Activated CD4-positive, alpha-beta memory T cell treated with anti-CD3 and anti-CD28 coated beads for 36 hours (primary cell): ENCODE measurements at regions not wholly inside any gene's neighbourhood (a gene's known extent, or its start where the extent isn't known, plus 50 kb on each side); places are given as distances from the start of the nearest gene placed in this dataset.

ENCODE experiments used
- CTCF ChIA-PET: fragments of 350-600 bp; sonication (Branson Sonifier 250); formaldehyde crosslinking; loops from one replicate; lab custom pipeline; 2021; ENCODE audit warnings: antibody characterized with exemption, inconsistent platforms; lab: Charles Lee
- POLR2A ChIA-PET: fragments of 350-600 bp; sonication (Branson Sonifier 250); formaldehyde crosslinking; loops from one replicate; lab custom pipeline; 2021; ENCODE audit warnings: antibody characterized with exemption; lab: Charles Lee
- DNase-seq: peaks from one replicate; pipeline ENCODE4 v3.0.0-alpha.2; 2020
- H3K27ac Mint-ChIP-seq: one replicate; pipeline ENCODE4 v1.8.0; 2021; ENCODE audit warnings: mixed read lengths
- H3K27me3 Mint-ChIP-seq: one replicate; pipeline ENCODE4 v1.8.0; 2021; ENCODE audit warnings: mixed read lengths
- H3K36me3 Mint-ChIP-seq: one replicate; pipeline ENCODE4 v1.8.0; 2021; ENCODE audit warnings: mixed read lengths
- H3K4me1 Mint-ChIP-seq: one replicate; pipeline ENCODE4 v1.8.0; 2021; ENCODE audit warnings: low read depth, mixed read lengths
- H3K4me3 Mint-ChIP-seq: one replicate; pipeline ENCODE4 v1.8.0; 2021; ENCODE audit warnings: mild to moderate bottlenecking, mixed read lengths
- H3K9me3 Mint-ChIP-seq: one replicate; pipeline ENCODE4 v1.8.0; 2021; ENCODE audit warnings: mixed read lengths
- intact Hi-C: fragments of 100-400 bp; cut with micrococcal nuclease; formaldehyde crosslinking; loops from one replicate; pipeline ENCODE4 v1.15.1; 2023

- no peaks in the 10 kb centered on the region for H3K4me1 Mint-ChIP-seq
- ChIA-PET POLR2A (no interaction called here), CTCF (no interaction called here)
- H3K27ac Mint-ChIP-seq, result no peak overlapping the region
- no peaks in the 10 kb centered on the region for H3K27me3 Mint-ChIP-seq
- intact Hi-C loops, result no loop called here
- H3K36me3 Mint-ChIP-seq, result no peaks in the 10 kb centered on the region
- peaks cover 7% of the 10 kb centered on the region for H3K9me3 Mint-ChIP-seq
- no peak for DNase-seq
- H3K4me3 Mint-ChIP-seq, result no peak overlapping the region
These were observed 328.9 kb upstream of the SLC10A2 start for GRCh38 chr13:103395139-103395538.

- no peak for DNase-seq
- Mint-ChIP-seq H3K4me1 (no peaks in the 10 kb centered on the region), H3K27me3 (no peaks in the 10 kb centered on the region), H3K9me3 (peaks cover 8% of the 10 kb centered on the region), H3K27ac (no peak overlapping the region), H3K4me3 (no peak overlapping the region), H3K36me3 (no peaks in the 10 kb centered on the region)
- intact Hi-C loops, result no loop called here
- POLR2A ChIA-PET, result no interaction called here
- CTCF ChIA-PET, result no interaction called here
These were observed 328.4 kb upstream of the SLC10A2 start for GRCh38 chr13:103394618-103395017.

GRCh38 chr13:103391936-103392335 lies 325.7 kb upstream of the SLC10A2 start:
- H3K27me3 Mint-ChIP-seq, result no peaks in the 10 kb centered on the region
- intact Hi-C loops, result no loop called here
- H3K36me3 Mint-ChIP-seq, result no peaks in the 10 kb centered on the region
- ChIA-PET POLR2A (no interaction called here), CTCF (no interaction called here)
- H3K4me3 Mint-ChIP-seq, result no peak overlapping the region
- H3K9me3 Mint-ChIP-seq, result peaks cover 3% of the 10 kb centered on the region
- DNase-seq, result no peak
- no peak overlapping the region for H3K27ac Mint-ChIP-seq
- H3K4me1 Mint-ChIP-seq, result no peaks in the 10 kb centered on the region

- ChIA-PET CTCF (no interaction called here), POLR2A (no interaction called here)
- no peak for DNase-seq
- no peaks in the 10 kb centered on the region for H3K4me1 Mint-ChIP-seq
- no peak overlapping the region for H3K4me3 Mint-ChIP-seq
- intact Hi-C loops, result no loop called here
- no peak overlapping the region for H3K27ac Mint-ChIP-seq
- no peaks in the 10 kb centered on the region for H3K36me3 Mint-ChIP-seq
- no peaks in the 10 kb centered on the region for H3K27me3 Mint-ChIP-seq
- H3K9me3 Mint-ChIP-seq, result peaks cover 5% of the 10 kb centered on the region
These were observed 322.6 kb upstream of the SLC10A2 start for GRCh38 chr13:103388839-103389238.

- no peak for DNase-seq
- ChIA-PET CTCF (no interaction called here), POLR2A (no interaction called here)
- no peak overlapping the region for H3K27ac Mint-ChIP-seq
- no peaks in the 10 kb centered on the region for H3K4me1 Mint-ChIP-seq
- H3K36me3 Mint-ChIP-seq, result no peaks in the 10 kb centered on the region
- H3K27me3 Mint-ChIP-seq, result no peaks in the 10 kb centered on the region
- intact Hi-C loops, result no loop called here
- peaks cover 23% of the 10 kb centered on the region for H3K9me3 Mint-ChIP-seq
- H3K4me3 Mint-ChIP-seq, result no peak overlapping the region
These were observed 320.1 kb upstream of the SLC10A2 start for GRCh38 chr13:103386341-103386740.

GRCh38 chr13:103373916-103374315 lies 307.7 kb upstream of the SLC10A2 start:
- Mint-ChIP-seq H3K4me3 (no peak overlapping the region), H3K27me3 (no peaks in the 10 kb centered on the region), H3K4me1 (no peaks in the 10 kb centered on the region), H3K36me3 (no peaks in the 10 kb centered on the region), H3K9me3 (no peaks in the 10 kb centered on the region), H3K27ac (no peak overlapping the region)
- ChIA-PET CTCF (no interaction called here), POLR2A (no interaction called here)
- no peak for DNase-seq
- intact Hi-C loops, result no loop called here

GRCh38 chr13:103371271-103371670 lies 305.1 kb upstream of the SLC10A2 start:
- Mint-ChIP-seq H3K9me3 (no peaks in the 10 kb centered on the region), H3K4me3 (no peak overlapping the region), H3K27ac (no peak overlapping the region), H3K36me3 (no peaks in the 10 kb centered on the region), H3K4me1 (no peaks in the 10 kb centered on the region), H3K27me3 (no peaks in the 10 kb centered on the region)
- DNase-seq, result no peak
- intact Hi-C loops, result no loop called here
- ChIA-PET CTCF (no interaction called here), POLR2A (no interaction called here)

- no peaks in the 10 kb centered on the region for H3K4me1 Mint-ChIP-seq
- H3K4me3 Mint-ChIP-seq, result no peak overlapping the region
- H3K27me3 Mint-ChIP-seq, result no peaks in the 10 kb centered on the region
- no peaks in the 10 kb centered on the region for H3K9me3 Mint-ChIP-seq
- H3K27ac Mint-ChIP-seq, result no peak overlapping the region
- no peak for DNase-seq
- H3K36me3 Mint-ChIP-seq, result no peaks in the 10 kb centered on the region
- intact Hi-C loops, result no loop called here
- ChIA-PET CTCF (no interaction called here), POLR2A (no interaction called here)
These were observed 304.6 kb upstream of the SLC10A2 start for GRCh38 chr13:103370790-103371189.

GRCh38 chr13:103358255-103358932 lies 292.2 kb upstream of the SLC10A2 start:
- Mint-ChIP-seq H3K9me3 (peaks cover 6% of the 10 kb centered on the region), H3K27me3 (no peaks in the 10 kb centered on the region), H3K4me1 (no peaks in the 10 kb centered on the region), H3K36me3 (no peaks in the 10 kb centered on the region), H3K4me3 (no peak overlapping the region), H3K27ac (no peak overlapping the region)
- POLR2A ChIA-PET, result no interaction called here
- intact Hi-C loops, result no loop called here
- DNase-seq, result no peak
- CTCF ChIA-PET, result no interaction called here

GRCh38 chr13:103356226-103356864 lies 290.1 kb upstream of the SLC10A2 start:
- no peak for DNase-seq
- Mint-ChIP-seq H3K4me1 (no peaks in the 10 kb centered on the region), H3K4me3 (no peak overlapping the region), H3K9me3 (peaks cover 6% of the 10 kb centered on the region), H3K27me3 (no peaks in the 10 kb centered on the region), H3K36me3 (no peaks in the 10 kb centered on the region), H3K27ac (no peak overlapping the region)
- POLR2A ChIA-PET, result no interaction called here
- intact Hi-C loops, result no loop called here
- CTCF ChIA-PET, result no interaction called here

- Mint-ChIP-seq H3K27ac (no peak overlapping the region), H3K9me3 (peaks cover 6% of the 10 kb centered on the region), H3K36me3 (no peaks in the 10 kb centered on the region), H3K27me3 (peaks cover 1% of the 10 kb centered on the region), H3K4me1 (no peaks in the 10 kb centered on the region), H3K4me3 (no peak overlapping the region)
- ChIA-PET POLR2A (no interaction called here), CTCF (no interaction called here)
- intact Hi-C loops, result no loop called here
- no peak for DNase-seq
These were observed 288.0 kb upstream of the SLC10A2 start for GRCh38 chr13:103354171-103354570.

- ChIA-PET POLR2A (no interaction called here), CTCF (no interaction called here)
- no peak for DNase-seq
- Mint-ChIP-seq H3K27ac (no peak overlapping the region), H3K9me3 (peaks cover 9% of the 10 kb centered on the region), H3K36me3 (no peaks in the 10 kb centered on the region), H3K4me3 (no peak overlapping the region), H3K4me1 (no peaks in the 10 kb centered on the region), H3K27me3 (peaks cover 1% of the 10 kb centered on the region)
- intact Hi-C loops, result no loop called here
These were observed 285.0 kb upstream of the SLC10A2 start for GRCh38 chr13:103351035-103351828.
